GM06990 (cell line): ENCODE measurements at regions not wholly inside any gene's neighbourhood (a gene's known extent, or its start where the extent isn't known, plus 50 kb on each side); places are given as distances from the start of the nearest gene placed in this dataset.

Experiments
- DNase-seq: peaks from one replicate; pipeline ENCODE4 v3.0.0-alpha.2; 2011; ENCODE audit not compliant: insufficient read length; ENCODE audit errors: extremely low read depth
- H3K27me3 ChIP-seq: replicated peaks from 2 replicates; pipeline ENCODE4 v1.6.0; 2011; ENCODE audit warnings: low read length; ENCODE audit not compliant: control insufficient read depth, insufficient read depth
- H3K36me3 ChIP-seq: 2 replicates; pipeline ENCODE4 v1.5.1; 2011; ENCODE audit warnings: low read length; ENCODE audit not compliant: control insufficient read depth, insufficient read depth
- H3K4me3 ChIP-seq: replicated peaks from 2 replicates; pipeline ENCODE4 v1.5.1; 2011; ENCODE audit warnings: low read depth, mild to moderate bottlenecking, control low read depth, low read length
- TF ChIP-seq, protein P1 (sequence below): IDR thresholded peaks from 2 replicates; pipeline ENCODE4 v1.5.1; 2011; ENCODE audit warnings: low read length, control low read depth, mild to moderate bottlenecking, inconsistent platforms; ENCODE audit not compliant: insufficient read depth, poor library complexity, severe bottlenecking

DNA sequence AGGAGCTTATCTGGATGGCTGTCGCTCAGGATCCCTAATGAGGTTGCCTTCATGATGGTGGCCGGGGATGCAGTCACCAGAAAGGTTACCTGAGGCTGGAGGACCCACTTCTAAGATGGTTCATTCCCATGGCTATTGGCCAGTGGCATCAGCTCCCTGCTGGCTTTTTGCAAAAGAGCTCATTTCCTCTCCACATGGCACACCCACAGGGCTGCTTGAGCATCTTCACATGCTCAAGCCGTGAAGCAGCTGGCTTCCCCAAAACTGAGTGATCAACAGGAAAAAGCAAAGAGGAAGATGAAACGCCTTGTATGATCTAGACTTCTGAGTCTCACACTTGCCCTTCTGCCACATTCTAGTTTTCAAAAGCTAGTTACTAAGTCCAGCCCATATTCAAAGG, 124.6 kb upstream of the CXADR start:
- TF ChIP-seq, protein P1, sequence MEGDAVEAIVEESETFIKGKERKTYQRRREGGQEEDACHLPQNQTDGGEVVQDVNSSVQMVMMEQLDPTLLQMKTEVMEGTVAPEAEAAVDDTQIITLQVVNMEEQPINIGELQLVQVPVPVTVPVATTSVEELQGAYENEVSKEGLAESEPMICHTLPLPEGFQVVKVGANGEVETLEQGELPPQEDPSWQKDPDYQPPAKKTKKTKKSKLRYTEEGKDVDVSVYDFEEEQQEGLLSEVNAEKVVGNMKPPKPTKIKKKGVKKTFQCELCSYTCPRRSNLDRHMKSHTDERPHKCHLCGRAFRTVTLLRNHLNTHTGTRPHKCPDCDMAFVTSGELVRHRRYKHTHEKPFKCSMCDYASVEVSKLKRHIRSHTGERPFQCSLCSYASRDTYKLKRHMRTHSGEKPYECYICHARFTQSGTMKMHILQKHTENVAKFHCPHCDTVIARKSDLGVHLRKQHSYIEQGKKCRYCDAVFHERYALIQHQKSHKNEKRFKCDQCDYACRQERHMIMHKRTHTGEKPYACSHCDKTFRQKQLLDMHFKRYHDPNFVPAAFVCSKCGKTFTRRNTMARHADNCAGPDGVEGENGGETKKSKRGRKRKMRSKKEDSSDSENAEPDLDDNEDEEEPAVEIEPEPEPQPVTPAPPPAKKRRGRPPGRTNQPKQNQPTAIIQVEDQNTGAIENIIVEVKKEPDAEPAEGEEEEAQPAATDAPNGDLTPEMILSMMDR, result no peak
- Histone ChIP-seq H3K27me3 (no peaks in the 10 kb centered on the region), H3K36me3 (no peaks in the 10 kb centered on the region), H3K4me3 (no peak overlapping the region)
- no peak for DNase-seq

DNA sequence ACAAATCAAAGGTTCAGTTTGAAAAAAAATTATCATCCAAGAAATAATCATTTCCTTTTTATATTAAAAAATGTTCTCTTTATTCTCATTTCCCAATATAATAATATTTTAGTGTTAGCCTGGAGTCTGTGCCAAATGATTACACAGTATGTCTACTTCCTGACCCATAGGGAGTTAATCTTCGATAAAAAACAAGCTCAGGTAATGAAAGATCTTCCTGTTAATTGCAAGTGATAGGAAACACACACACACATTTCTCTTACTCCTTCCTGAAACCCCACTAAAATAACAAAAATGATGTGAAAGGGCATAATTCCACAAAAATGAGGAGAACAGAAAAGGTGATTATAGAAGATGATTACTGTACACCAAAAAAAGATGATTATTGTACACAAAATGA, 123.5 kb upstream of the CXADR start:
- no peak for DNase-seq
- TF ChIP-seq, protein P1, result no peak
- no peaks in the 10 kb centered on the region for H3K27me3 ChIP-seq

DNA sequence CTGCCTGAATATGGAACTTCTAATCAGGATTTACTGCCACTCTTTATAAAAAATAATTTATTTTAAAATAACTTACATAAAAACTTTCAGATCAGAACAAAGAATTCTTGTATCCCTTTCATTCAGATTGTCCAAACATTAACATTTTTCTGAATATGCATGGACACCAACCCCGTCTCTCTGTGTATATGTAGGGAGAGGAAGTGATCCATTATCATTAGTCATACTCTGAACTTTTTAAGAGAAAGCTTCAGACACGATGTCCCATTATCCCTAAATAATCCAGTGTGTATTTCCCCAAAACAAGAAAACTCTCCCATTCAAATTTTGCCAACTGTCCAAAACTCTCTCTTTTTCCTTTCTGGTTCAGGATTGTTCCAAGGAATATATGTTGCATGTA, 122.3 kb upstream of the CXADR start:
- Histone ChIP-seq H3K36me3 (no peaks in the 10 kb centered on the region), H3K27me3 (no peaks in the 10 kb centered on the region)
- DNase-seq, result no peak

More for the DNA sequence above, 123.5 kb upstream of the CXADR start:
- H3K36me3 ChIP-seq, result no peaks in the 10 kb centered on the region
- H3K4me3 ChIP-seq, result no peak overlapping the region

DNA sequence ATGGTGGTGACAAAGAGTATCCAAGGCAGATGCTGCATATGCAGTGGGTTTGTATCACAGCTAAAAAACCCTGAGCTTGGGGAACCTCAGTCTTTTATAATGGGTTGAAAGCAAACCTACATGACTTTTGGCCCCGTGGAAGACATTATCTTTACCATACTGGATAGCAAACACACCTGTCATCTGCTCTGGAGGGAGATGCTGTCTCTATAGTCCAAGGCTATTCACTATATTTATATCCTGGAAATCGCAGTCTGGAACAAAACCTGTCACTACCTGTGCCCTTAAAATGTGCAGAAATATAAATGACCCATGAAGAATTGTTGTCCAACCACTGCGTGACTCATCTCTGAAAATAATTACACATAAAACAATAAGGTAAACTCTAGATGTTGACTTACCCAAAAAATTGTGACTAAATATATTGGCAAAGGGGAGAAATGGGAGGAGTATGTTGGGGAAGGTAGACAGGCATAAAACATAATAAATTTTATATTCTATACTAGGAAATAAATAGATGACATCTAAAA, 121.0 kb upstream of the CXADR start:
- Histone ChIP-seq H3K36me3 (no peaks in the 10 kb centered on the region), H3K27me3 (no peaks in the 10 kb centered on the region), H3K4me3 (no peak overlapping the region)
- TF ChIP-seq, protein P1, result no peak
- no peak for DNase-seq

More for the DNA sequence above, 122.3 kb upstream of the CXADR start:
- TF ChIP-seq, protein P1, result no peak
- H3K4me3 ChIP-seq, result no peak overlapping the region

DNA sequence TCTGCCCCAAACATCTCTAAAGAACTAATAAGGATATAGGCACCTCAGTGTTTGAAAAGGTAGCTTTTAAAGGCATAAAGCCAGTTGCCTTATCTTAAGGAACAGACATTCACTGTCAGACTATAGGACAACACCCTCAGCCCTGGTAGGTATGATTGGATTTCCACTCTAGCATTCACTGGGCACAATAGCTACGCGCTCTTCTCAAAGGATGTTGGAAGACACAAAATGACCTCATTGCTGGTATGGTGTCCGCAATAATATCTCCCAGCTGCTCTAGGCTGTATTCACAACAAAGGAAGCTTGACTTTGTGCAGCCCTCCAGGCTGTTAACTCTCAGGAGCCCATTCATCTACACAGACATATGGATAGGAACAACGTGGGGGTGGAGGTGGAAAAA, 119.4 kb upstream of the CXADR start:
- H3K4me3 ChIP-seq, result no peak overlapping the region
- no peaks in the 10 kb centered on the region for H3K36me3 ChIP-seq
- DNase-seq, result no peak
- no peaks in the 10 kb centered on the region for H3K27me3 ChIP-seq
- TF ChIP-seq, protein P1, result no peak

DNA sequence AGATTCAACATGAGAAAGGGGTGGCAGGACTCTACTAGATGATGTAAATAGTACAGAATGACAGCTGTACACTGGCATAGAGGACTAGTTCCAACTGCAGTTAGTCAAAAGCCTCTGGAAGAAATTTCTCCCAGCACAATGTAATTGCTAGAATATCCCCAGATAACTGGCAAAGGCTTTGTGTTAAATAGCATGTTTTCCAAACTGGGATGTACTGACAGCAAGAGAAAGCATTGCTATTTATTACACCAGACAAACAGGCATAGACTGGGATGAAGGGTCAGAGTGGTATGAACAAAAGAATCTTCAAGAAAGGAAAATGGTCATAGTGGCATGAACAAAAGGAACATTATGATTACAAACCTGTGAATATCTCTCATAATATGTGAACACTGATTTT, 115.9 kb upstream of the CXADR start:
- Histone ChIP-seq H3K4me3 (no peak overlapping the region), H3K36me3 (no peaks in the 10 kb centered on the region), H3K27me3 (no peaks in the 10 kb centered on the region)
- TF ChIP-seq, protein P1, result no peak
- no peak for DNase-seq
